Retina (tissue), 1 donor: ENCODE measurements at regions not wholly inside any gene's neighbourhood (a gene's known extent, or its start where the extent isn't known, plus 50 kb on each side); places are given as distances from the start of the nearest gene placed in this dataset.
"Not testable (repeated sequence)": the region's sequence is repeated elsewhere in the genome, so short reads cannot be mapped to it uniquely, and the experiment has no call there.

ENCODE experiments used
- DNase-seq: peaks from one replicate; pipeline ENCODE4 v3.0.0-alpha.2; 2016

DNA sequence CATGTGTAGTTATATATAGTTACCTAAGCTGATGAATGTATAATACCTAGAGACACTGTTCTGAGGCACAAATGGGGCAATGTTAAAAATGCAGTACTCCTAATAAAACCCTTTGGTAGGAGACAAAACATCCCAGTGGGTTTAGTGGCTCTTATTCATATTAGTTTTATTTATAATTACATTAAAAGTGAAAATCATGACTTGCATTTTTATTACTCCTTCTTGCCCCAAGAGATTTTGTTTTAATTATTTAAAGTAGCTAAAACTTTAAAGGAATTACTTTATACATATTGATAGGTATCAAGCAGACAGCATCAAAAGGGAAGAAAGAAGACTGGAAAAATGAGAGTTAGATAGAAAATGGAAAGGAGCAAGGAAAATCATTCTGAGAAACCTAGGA lies 688.6 kb downstream of the GALC start:
- no peak for DNase-seq

GRCh38 chr14:87286826-87287225 lies 706.2 kb downstream of the GALC start:
- DNase-seq: no peak

- no peak for DNase-seq
These were observed 706.8 kb downstream of the GALC start for GRCh38 chr14:87286191-87286590.

DNA sequence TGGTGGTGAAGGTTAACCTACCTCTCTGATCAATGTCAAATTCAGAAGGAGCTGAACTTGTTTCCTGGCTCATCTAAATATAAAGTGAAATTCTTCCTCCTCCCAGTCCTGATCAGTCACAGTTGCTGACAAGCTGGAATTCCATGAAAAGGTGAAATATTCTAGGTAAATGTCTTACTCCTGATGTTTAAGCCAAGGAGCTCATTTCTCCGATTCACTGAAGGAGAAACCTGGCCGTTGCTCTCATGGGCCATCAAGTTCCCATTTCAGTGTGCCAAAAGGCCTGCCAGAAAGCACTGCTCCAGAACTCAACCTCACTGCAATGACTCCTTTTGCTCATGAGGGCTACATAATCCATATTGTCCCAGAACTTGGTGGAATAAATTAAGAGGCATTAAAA lies 707.5 kb downstream of the GALC start:
- no peak for DNase-seq

GRCh38 chr14:87283547-87283946 lies 709.4 kb downstream of the GALC start:
- no peak for DNase-seq

GRCh38 chr14:87282266-87282665 lies 710.7 kb downstream of the GALC start:
- DNase-seq: no peak

DNA sequence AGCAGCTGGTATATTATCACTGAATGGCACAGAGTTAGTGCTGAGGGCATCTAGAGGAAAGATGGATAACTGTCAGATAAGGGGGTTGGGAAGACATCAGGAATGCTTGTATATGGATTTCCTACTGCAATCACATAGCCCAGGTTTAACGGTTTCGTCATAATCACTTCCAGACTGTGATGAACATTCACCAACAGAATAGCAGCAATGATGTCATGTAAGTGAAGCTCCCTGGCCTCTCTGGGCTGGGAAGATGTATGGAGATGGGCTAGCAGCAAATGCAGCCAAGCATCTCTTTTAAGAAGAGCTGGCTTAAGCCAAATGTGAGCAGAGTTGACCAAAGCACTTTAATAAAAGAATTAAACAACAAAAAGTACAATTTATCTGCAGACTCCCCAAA lies 714.6 kb downstream of the GALC start:
- DNase-seq: no peak

DNA sequence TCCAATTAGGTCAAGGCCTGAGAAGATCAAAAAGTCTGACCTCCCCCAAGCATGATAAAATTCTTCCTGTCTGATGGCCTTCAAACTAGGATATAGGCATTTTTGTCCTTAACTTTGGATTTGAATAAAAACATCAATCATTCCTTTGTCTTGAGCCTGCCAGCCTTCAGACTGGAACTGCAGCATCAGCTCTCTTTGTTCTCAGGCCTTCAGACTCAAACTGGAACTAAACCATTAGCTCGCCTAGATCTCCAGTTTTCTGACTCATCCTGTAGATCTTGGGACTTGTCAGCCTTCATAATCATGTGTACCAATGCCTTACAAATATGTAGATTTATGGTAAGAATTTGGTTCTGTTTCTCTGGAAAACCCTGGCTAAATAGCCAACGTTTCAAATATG lies 721.7 kb downstream of the GALC start:
- DNase-seq: no peak

- DNase-seq: no peak
These were observed 724.0 kb downstream of the GALC start for GRCh38 chr14:87268997-87269396.

DNA sequence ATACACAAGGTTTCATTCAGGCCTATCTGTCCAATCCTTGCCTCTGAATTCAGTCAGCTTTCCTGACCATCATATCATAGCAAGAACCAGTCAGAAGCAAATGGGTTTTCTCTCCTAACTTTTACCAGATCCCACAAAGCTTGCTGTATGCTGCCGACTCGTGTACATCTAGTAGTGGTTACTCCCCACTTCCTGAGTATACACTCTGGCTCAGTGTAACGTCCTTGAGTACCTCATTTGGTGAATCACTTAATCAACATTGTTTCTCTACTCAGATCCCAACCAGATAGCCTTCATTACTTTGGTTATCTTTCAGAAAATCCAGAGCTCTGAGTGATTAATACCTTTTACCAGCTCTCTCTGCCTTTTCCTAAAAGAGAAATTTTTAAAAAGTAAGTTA lies 728.2 kb downstream of the GALC start:
- no peak for DNase-seq

DNA sequence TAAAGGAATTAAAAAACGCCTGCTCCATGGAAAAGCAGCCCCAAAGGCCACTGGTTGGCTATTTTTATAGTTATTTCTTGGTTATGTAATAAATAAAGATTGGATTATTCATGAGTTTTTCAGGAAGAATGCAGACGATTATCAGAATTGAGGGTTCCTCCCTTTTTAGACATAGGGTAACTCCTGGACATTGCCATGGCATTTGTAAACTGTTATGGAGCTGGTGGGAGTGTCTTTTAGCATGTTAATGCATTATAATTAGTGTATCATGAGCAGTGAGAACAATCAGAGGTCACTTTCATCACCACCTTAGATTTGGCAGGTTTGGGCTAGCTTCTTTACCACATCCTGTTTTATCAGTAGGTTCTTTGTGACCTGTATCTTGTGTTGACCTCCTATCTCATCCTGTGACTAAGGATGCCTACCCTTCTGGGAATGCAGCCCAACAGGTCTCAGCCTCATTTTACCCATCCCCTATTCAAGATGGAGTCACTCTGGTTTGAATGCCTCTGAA lies 728.7 kb downstream of the GALC start:
- DNase-seq: no peak

GRCh38 chr14:87261621-87262020 lies 731.4 kb downstream of the GALC start:
- no peak for DNase-seq

GRCh38 chr14:87260460-87260859 lies 732.5 kb downstream of the GALC start:
- no peak for DNase-seq

DNA sequence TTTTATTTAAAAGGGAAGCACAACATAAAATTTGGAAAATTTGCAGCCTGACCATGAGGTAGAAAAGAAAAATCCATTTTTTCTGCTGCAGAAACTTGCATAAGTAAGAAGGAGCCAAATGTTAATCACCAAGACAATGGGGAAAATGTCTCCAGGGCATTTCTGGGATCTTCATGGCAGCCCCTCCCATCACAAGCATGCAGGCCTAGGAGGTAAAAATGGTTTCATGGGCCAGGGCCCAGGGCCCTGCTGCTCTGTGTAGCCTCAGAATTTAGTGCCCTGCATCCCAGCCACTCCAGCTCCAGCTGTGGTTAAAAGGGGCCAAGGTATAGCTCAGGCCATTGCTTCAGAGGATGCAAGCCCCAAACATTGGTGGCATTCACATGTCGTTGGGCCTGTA lies 735.6 kb downstream of the GALC start:
- DNase-seq: no peak

GRCh38 chr14:87255058-87255457 lies 737.9 kb downstream of the GALC start:
- no peak for DNase-seq

- DNase-seq: no peak
These were observed 738.6 kb downstream of the GALC start for GRCh38 chr14:87254331-87254874.

DNA sequence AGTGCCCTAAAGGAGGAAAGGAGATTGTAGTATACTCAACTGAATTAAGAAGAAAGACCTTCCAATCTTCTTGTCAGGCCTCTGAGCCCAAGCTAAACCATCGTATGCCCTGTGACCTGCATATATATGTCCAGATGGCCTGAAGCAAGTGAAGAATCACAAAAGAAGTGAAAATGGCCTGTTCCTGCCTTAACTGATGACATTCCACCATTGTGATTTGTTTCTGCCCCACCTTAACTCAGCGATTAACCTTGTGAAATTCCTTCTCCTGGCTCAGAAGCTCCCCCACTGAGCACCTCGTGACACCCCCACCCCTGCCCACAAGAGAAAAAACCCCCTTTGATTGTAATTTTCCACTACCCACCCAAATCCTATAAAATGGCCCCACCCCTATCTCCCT lies 739.2 kb downstream of the GALC start:
- DNase-seq: not testable (repeated sequence)

GRCh38 chr14:87252103-87252502 lies 740.9 kb downstream of the GALC start:
- DNase-seq: no peak

GRCh38 chr14:87251011-87251410 lies 742.0 kb downstream of the GALC start:
- no peak for DNase-seq

DNA sequence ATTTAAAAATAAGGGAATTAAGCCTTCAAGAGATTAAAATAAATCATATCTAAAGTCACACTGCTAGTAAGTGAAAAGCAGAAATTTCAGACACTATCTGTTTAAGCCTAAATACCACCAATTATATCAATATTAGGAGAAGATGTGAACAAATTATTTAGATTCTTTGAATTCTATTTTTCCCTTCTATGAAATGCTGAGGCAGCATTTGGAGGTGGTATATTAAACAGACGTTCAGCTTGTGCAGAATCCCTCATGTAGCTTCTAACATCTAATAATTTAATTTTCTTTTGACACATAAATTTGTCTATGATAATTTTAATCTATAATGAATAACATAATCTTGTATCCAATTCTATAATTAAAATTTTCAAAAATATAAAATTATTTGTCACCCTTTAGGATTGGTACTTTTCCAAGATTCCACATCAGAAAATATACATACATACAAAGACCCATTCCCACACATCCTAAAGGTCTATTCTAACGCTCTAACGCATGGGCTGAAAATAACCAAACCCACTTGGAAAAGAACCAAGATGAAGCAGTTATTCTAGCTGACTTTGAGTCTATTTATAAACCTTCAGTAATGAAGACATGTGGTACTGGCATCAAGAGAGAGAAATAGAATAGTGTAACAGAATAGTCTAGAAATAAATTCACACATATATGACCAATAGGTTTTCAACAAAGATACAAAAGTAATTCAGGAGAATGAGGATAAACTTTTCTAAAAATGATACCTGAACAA lies 751.8 kb downstream of the GALC start:
- no peak for DNase-seq

- not testable (repeated sequence) for DNase-seq
These were observed 752.7 kb downstream of the GALC start for GRCh38 chr14:87240319-87240718.

DNA sequence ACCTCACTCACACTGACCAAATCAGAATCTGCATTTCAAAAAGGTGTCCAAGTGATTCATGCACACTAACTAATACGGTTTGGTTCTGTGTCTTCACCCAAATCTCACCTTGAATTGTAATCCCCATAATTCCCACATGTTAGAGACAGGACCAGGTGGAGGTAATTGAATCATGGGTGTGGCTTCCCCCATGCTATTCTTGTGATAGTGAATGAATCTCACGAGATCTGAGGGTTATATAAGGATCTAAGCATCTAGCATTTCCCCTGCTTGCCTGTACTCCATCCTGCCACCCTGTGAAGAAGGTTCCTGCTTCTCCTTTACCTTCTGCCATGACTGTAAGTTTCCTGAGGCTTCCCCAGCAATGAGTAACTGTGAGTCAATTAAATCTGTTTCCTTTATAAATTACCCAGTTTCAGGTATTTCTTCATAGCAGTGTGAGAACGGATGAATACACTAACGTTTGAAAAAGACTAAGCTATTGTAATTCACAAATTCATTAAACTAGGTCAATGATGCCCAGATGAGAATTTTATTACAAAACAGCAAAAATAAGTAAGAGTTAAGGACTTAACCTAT lies 759.1 kb downstream of the GALC start:
- DNase-seq: no peak

GRCh38 chr14:87233266-87233665 lies 759.7 kb downstream of the GALC start:
- DNase-seq: no peak

DNA sequence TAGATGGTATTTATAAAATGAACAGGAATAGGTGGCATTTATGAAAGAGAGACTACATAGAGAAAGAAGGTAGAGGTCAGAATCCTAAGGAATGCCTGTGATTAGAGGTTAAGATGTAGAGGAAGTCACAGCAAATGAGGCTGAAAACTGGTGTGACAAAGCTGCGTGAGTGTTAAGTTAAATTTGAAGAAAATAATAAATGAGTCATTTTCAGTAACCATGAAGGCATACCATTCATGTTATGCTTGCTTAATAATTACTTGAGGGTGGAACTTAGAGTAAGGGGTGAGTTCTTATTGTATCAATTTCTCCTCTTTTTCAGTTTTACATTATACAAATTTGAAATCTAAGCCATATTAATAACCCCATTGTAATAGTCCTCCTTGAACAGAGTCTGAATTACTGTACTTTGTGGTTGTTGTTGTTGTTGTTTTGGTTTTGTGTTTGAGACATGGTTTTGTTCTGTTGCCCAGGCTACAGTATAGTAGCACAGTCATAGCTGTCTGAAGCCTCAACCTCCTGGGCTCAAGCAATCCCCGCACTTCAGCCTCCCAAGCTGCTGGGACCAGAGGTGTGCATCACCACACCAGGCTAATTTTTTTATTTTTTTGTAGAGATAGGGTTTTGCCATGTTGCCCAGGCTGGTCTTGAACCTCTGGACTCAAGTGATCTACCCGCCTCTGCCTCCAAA lies 761.5 kb downstream of the GALC start:
- DNase-seq: no peak
